CD4-positive, alpha-beta memory T cell (primary cell): ENCODE measurements at regions not wholly inside any gene's neighbourhood (a gene's known extent, or its start where the extent isn't known, plus 50 kb on each side); places are given as distances from the start of the nearest gene placed in this dataset.

Source experiments
- CTCF ChIA-PET: fragments of 350-600 bp; sonication (Branson Sonifier 250); formaldehyde crosslinking; loops from one replicate; lab custom pipeline; 2021; ENCODE audit warnings: inconsistent platforms; ENCODE audit not compliant: partially characterized antibody; lab: Charles Lee
- POLR2A ChIA-PET: fragments of 350-600 bp; sonication (Branson Sonifier 250); formaldehyde crosslinking; loops from one replicate; lab custom pipeline; 2021; ENCODE audit not compliant: partially characterized antibody; lab: Charles Lee
- DNase-seq, 5 donors: peaks; one replicate each; pipeline versions ENCODE4 v3.0.0 to v3.0.0-alpha.2; 2020 to 2022; ENCODE audit warnings: mixed read lengths in 1 of 5
- H3K27ac ChIP-seq: one replicate; pipeline ENCODE4 v1.7.0; 2013; ENCODE audit warnings: low read depth, low read length
- H3K27me3 ChIP-seq: 2 replicates; pipeline ENCODE4 v1.7.0; 2013; ENCODE audit warnings: mild to moderate bottlenecking, low read length, moderate library complexity; ENCODE audit not compliant: insufficient read depth
- H3K36me3 ChIP-seq: 2 replicates; pipeline ENCODE4 v1.7.0; 2013; ENCODE audit warnings: mild to moderate bottlenecking, low read length, moderate library complexity; ENCODE audit not compliant: insufficient read depth
- H3K4me1 ChIP-seq: 2 replicates; pipeline ENCODE4 v1.7.0; 2013; ENCODE audit warnings: mild to moderate bottlenecking, low read length, moderate library complexity; ENCODE audit not compliant: insufficient read depth
- H3K4me3 ChIP-seq, 2 donors: one replicate each; pipeline ENCODE4 v1.7.0; 2013; ENCODE audit warnings: low read length in 2 of 2, mild to moderate bottlenecking in 1 of 2
- H3K9me3 ChIP-seq, 2 donors: one replicate each; pipeline ENCODE4 v1.7.0; 2013; ENCODE audit warnings: low read length in 2 of 2, control low read depth in 1 of 2; ENCODE audit not compliant: control insufficient read depth in 1 of 2
- H3K27ac Mint-ChIP-seq, 7 donors: one replicate each; pipeline ENCODE4 v1.8.0; 2020 to 2021; ENCODE audit warnings: mixed read lengths in 7 of 7, mild to moderate bottlenecking in 6 of 7, inconsistent platforms in 3 of 7, moderate library complexity in 3 of 7
- H3K27me3 Mint-ChIP-seq, 2 donors: one replicate each; pipeline ENCODE4 v1.8.0; 2020 to 2021; ENCODE audit warnings: mixed read lengths in 2 of 2
- H3K36me3 Mint-ChIP-seq, 2 donors: one replicate each; pipeline ENCODE4 v1.8.0; 2020 to 2021; ENCODE audit warnings: mixed read lengths in 2 of 2, inconsistent platforms in 1 of 2, mild to moderate bottlenecking in 1 of 2
- H3K4me1 Mint-ChIP-seq, 4 donors: one replicate each; pipeline ENCODE4 v1.8.0; 2020 to 2021; ENCODE audit warnings: mixed read lengths in 4 of 4, mild to moderate bottlenecking in 1 of 4
- H3K4me3 Mint-ChIP-seq, 8 donors: one replicate each; pipeline ENCODE4 v1.8.0; 2020 to 2021; ENCODE audit warnings: mixed read lengths in 8 of 8, mild to moderate bottlenecking in 7 of 8, moderate library complexity in 6 of 8, inconsistent platforms in 3 of 8
- H3K9me3 Mint-ChIP-seq, 8 donors: one replicate each; pipeline ENCODE4 v1.8.0; 2020 to 2021; ENCODE audit warnings: mixed read lengths in 8 of 8, mild to moderate bottlenecking in 5 of 8, inconsistent platforms in 3 of 8, moderate library complexity in 1 of 8
- intact Hi-C: fragments of 100-400 bp; cut with micrococcal nuclease; formaldehyde crosslinking; loops from one replicate; pipeline ENCODE4 v1.15.1; 2023

- H3K4me1 ChIP-seq, result no peaks in the 10 kb centered on the region
- intact Hi-C loops, result no loop called here
- Mint-ChIP-seq H3K9me3 (peaks cover 4 to 29% (median 7%) of the 10 kb centered on the region in 8 donors), H3K27me3 (no peaks in the 10 kb centered on the region), H3K4me3 (peak overlapping the region in 1 of 8 donors; percentile 31), H3K36me3 (no peaks in the 10 kb centered on the region), H3K4me1 (no peaks in the 10 kb centered on the region), H3K27ac (no peak overlapping the region)
- POLR2A ChIA-PET, result no interaction called here
- CTCF ChIA-PET, result no interaction called here
- no peak overlapping the region for H3K27ac ChIP-seq
- H3K27me3 ChIP-seq, result no peaks in the 10 kb centered on the region
- peaks cover 0 to 4% of the 10 kb centered on the region in 2 donors for H3K9me3 ChIP-seq
- H3K4me3 ChIP-seq, result no peak overlapping the region
- H3K36me3 ChIP-seq, result no peaks in the 10 kb centered on the region
- no peak for DNase-seq
These were observed 610.7 kb upstream of the ADGRL3 start for GRCh38 chr4:60589425-60589824.

DNA sequence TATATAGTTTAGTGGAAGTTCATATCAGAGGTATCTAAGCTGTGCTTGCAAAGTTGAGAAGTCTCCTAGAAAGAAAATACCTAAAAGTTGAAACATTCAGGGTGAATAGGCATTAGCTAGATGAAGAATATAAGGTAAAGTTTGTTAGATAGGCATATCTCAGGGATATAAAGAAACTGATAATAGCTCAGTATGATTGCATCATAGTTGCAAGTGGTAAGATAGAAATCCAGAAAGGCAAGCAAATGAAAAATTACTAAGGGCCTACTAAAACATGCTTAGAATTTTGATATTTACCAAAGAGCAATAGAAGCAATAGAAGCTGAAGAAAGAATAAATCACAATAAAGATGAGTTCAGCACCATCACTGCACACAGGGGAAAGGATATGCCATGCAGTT lies 610.0 kb upstream of the ADGRL3 start:
- Mint-ChIP-seq H3K4me3 (no peak overlapping the region), H3K27me3 (no peaks in the 10 kb centered on the region), H3K27ac (no peak overlapping the region), H3K4me1 (no peaks in the 10 kb centered on the region), H3K36me3 (no peaks in the 10 kb centered on the region), H3K9me3 (peaks cover 4 to 25% (median 7%) of the 10 kb centered on the region in 8 donors)
- H3K4me1 ChIP-seq, result no peaks in the 10 kb centered on the region
- ChIA-PET CTCF (no interaction called here), POLR2A (no interaction called here)
- no peaks in the 10 kb centered on the region for H3K36me3 ChIP-seq
- intact Hi-C loops, result no loop called here
- H3K27me3 ChIP-seq, result no peaks in the 10 kb centered on the region
- DNase-seq, result no peak
- H3K4me3 ChIP-seq, result no peak overlapping the region
- H3K9me3 ChIP-seq, result peaks cover 0 to 4% of the 10 kb centered on the region in 2 donors
- no peak overlapping the region for H3K27ac ChIP-seq

- ChIA-PET POLR2A (no interaction called here), CTCF (no interaction called here)
- Histone ChIP-seq H3K36me3 (no peaks in the 10 kb centered on the region), H3K27me3 (no peaks in the 10 kb centered on the region), H3K27ac (no peak overlapping the region), H3K4me1 (no peaks in the 10 kb centered on the region), H3K9me3 (no peaks in the 10 kb centered on the region), H3K4me3 (no peak overlapping the region)
- DNase-seq, result no peak
- no peaks in the 10 kb centered on the region for H3K27me3 Mint-ChIP-seq
- H3K4me1 Mint-ChIP-seq, result no peaks in the 10 kb centered on the region
- no peak overlapping the region for H3K27ac Mint-ChIP-seq
- no peak overlapping the region for H3K4me3 Mint-ChIP-seq
- intact Hi-C loops, result no loop called here
- H3K36me3 Mint-ChIP-seq, result no peaks in the 10 kb centered on the region
- H3K9me3 Mint-ChIP-seq, result peaks cover 3 to 18% (median 14%) of the 10 kb centered on the region in 8 donors
These were observed 594.3 kb upstream of the ADGRL3 start for GRCh38 chr4:60605646-60606354.

- CTCF ChIA-PET, result no interaction called here
- intact Hi-C loops, result no loop called here
- no peaks in the 10 kb centered on the region for H3K27me3 ChIP-seq
- no peak overlapping the region for H3K4me3 ChIP-seq
- Mint-ChIP-seq H3K27me3 (no peaks in the 10 kb centered on the region), H3K4me1 (no peaks in the 10 kb centered on the region), H3K36me3 (no peaks in the 10 kb centered on the region), H3K27ac (no peak overlapping the region), H3K9me3 (peaks cover 3 to 31% (median 21%) of the 10 kb centered on the region in 8 donors), H3K4me3 (no peak overlapping the region)
- POLR2A ChIA-PET, result no interaction called here
- H3K36me3 ChIP-seq, result no peaks in the 10 kb centered on the region
- no peak for DNase-seq
- peaks cover 0 to 8% of the 10 kb centered on the region in 2 donors for H3K9me3 ChIP-seq
- H3K27ac ChIP-seq, result no peak overlapping the region
- no peaks in the 10 kb centered on the region for H3K4me1 ChIP-seq
These were observed 588.2 kb upstream of the ADGRL3 start for GRCh38 chr4:60611762-60612496.

GRCh38 chr4:60617731-60618130 lies 582.4 kb upstream of the ADGRL3 start:
- POLR2A ChIA-PET, result no interaction called here
- H3K9me3 Mint-ChIP-seq, result peaks cover 0 to 35% (median 13%) of the 10 kb centered on the region in 8 donors

GRCh38 chr4:60619531-60620305 lies 580.4 kb upstream of the ADGRL3 start:
- no peak overlapping the region for H3K4me3 Mint-ChIP-seq
- no peaks in the 10 kb centered on the region for H3K4me1 Mint-ChIP-seq
- H3K4me3 ChIP-seq, result no peak overlapping the region
- H3K27me3 Mint-ChIP-seq, result no peaks in the 10 kb centered on the region
- CTCF ChIA-PET, result no interaction called here
- no peaks in the 10 kb centered on the region for H3K36me3 Mint-ChIP-seq
- H3K27me3 ChIP-seq, result no peaks in the 10 kb centered on the region
- intact Hi-C loops, result no loop called here
- POLR2A ChIA-PET, result no interaction called here
- DNase-seq, result no peak
- peaks cover 0 to 24% (median 11%) of the 10 kb centered on the region in 8 donors for H3K9me3 Mint-ChIP-seq
- H3K27ac Mint-ChIP-seq, result no peak overlapping the region
- no peaks in the 10 kb centered on the region for H3K36me3 ChIP-seq
- no peak overlapping the region for H3K27ac ChIP-seq
- no peaks in the 10 kb centered on the region for H3K4me1 ChIP-seq
- peaks cover 0 to 8% of the 10 kb centered on the region in 2 donors for H3K9me3 ChIP-seq

More at GRCh38 chr4:60617731-60618130, 582.4 kb upstream of the ADGRL3 start:
- H3K36me3 Mint-ChIP-seq, result no peaks in the 10 kb centered on the region
- no peak overlapping the region for H3K4me3 Mint-ChIP-seq
- Histone ChIP-seq H3K27ac (no peak overlapping the region), H3K9me3 (peaks cover 0 to 8% of the 10 kb centered on the region in 2 donors), H3K4me3 (no peak overlapping the region), H3K4me1 (no peaks in the 10 kb centered on the region), H3K27me3 (no peaks in the 10 kb centered on the region), H3K36me3 (no peaks in the 10 kb centered on the region)
- CTCF ChIA-PET, result no interaction called here
- no peak for DNase-seq
- H3K27ac Mint-ChIP-seq, result no peak overlapping the region
- no peaks in the 10 kb centered on the region for H3K4me1 Mint-ChIP-seq
- H3K27me3 Mint-ChIP-seq, result no peaks in the 10 kb centered on the region
- intact Hi-C loops, result no loop called here

DNA sequence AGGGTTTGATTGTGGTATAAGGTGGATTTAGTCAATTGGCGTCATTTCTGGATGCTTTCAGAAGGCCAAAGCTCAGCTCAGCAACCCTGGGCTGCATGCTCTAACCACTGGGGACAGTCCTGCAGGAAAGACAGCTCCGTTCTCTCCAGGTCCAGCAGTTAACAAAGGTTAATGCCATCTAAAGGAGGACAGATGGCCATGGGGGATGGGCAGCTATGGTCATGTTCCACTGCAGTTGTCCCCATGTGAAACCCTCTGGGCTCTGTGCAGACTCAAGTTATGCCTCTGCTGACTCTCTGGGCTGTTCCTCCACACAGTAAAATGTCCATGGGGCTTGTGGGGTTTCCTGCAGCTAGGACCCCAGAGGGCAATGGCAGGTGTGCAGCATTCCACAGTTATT lies 562.1 kb upstream of the ADGRL3 start:
- Mint-ChIP-seq H3K36me3 (no peaks in the 10 kb centered on the region), H3K4me1 (no peaks in the 10 kb centered on the region), H3K27me3 (no peaks in the 10 kb centered on the region), H3K4me3 (no peak overlapping the region), H3K27ac (no peak overlapping the region), H3K9me3 (peaks cover 0 to 48% (median 29%) of the 10 kb centered on the region in 8 donors)
- POLR2A ChIA-PET, result no interaction called here
- CTCF ChIA-PET, result no interaction called here
- no peak overlapping the region for H3K4me3 ChIP-seq
- no peaks in the 10 kb centered on the region for H3K36me3 ChIP-seq
- no peak for DNase-seq
- intact Hi-C loops, result no loop called here
- H3K27me3 ChIP-seq, result no peaks in the 10 kb centered on the region
- H3K4me1 ChIP-seq, result no peaks in the 10 kb centered on the region
- H3K27ac ChIP-seq, result no peak overlapping the region
- no peaks in the 10 kb centered on the region for H3K9me3 ChIP-seq
